ENCODE measurements at regions not wholly inside any gene's neighbourhood (a gene's known extent, or its start where the extent isn't known, plus 50 kb on each side); places are given as distances from the start of the nearest gene placed in this dataset.

GRCh38 chr5:107241841-107242240 is 428.9 kb downstream of the EFNA5 start:
- no peak for TF ChIP-seq CTCF (optimal IDR thresholded peaks at IDR 0.05 in 1 of 3, IDR thresholded peaks at IDR 0.05 in 1 of 3, conservative IDR thresholded peaks at IDR 0.05 in 1 of 3; ENCODE audit: extremely low read depth in 1 of 3, insufficient read depth in 2 of 3, low read length in 3 of 3)
- no peak for TF ChIP-seq EZH2 (IDR thresholded peaks at IDR 0.05; ENCODE audit: low read length)
